WTC11 (cell line): ENCODE measurements at regions not wholly inside any gene's neighbourhood (a gene's known extent, or its start where the extent isn't known, plus 50 kb on each side); places are given as distances from the start of the nearest gene placed in this dataset.

Experiments used
- ATAC-seq: fragments of 200-7000 bp; cut with Tn5 transposase; 2 replicates; pipeline ENCODE4 v1.10.0; 2021; ENCODE audit warnings: mild to moderate bottlenecking, moderate library complexity
- CTCF ChIA-PET: fragments of 300-600 bp; sonication (Branson Sonifier 250); formaldehyde crosslinking; loops from one replicate; lab custom pipeline; 2021; ENCODE audit warnings: antibody characterized with exemption; lab: Charles Lee
- POLR2A ChIA-PET: fragments of 350-600 bp; sonication (Branson Sonifier 250); formaldehyde crosslinking; loops from one replicate; lab custom pipeline; 2021; ENCODE audit warnings: antibody characterized with exemption; lab: Charles Lee
- DNase-seq: peaks from one replicate; pipeline ENCODE4 v3.0.0; 2021; ENCODE audit warnings: low spot score
- H3K27ac Mint-ChIP-seq: 2 replicates; pipeline ENCODE4 v1.8.0; 2021; ENCODE audit warnings: mixed read lengths
- H3K27me3 Mint-ChIP-seq: 2 replicates; pipeline ENCODE4 v1.8.0; 2021; ENCODE audit warnings: low read depth, mild to moderate bottlenecking, moderate library complexity, mixed read lengths
- H3K36me3 Mint-ChIP-seq: 2 replicates; pipeline ENCODE4 v1.8.0; 2021; ENCODE audit warnings: mixed read lengths
- H3K4me1 Mint-ChIP-seq: 2 replicates; pipeline ENCODE4 v1.8.0; 2022; ENCODE audit warnings: mixed read lengths
- H3K4me3 Mint-ChIP-seq: 2 replicates; pipeline ENCODE4 v1.8.0; 2021; ENCODE audit warnings: mild to moderate bottlenecking, moderate library complexity, mixed read lengths
- H3K9me3 Mint-ChIP-seq: 2 replicates; pipeline ENCODE4 v1.8.0; 2021; ENCODE audit warnings: mixed read lengths
- ATF3 ChIP-seq: sonication (generic); formaldehyde crosslinking; conservative IDR thresholded peaks from 2 replicates; pipeline ENCODE4 v1.8.1; 2022; ENCODE audit warnings: mild to moderate bottlenecking, missing genetic modification reagents
- CDX4 ChIP-seq: fragments of 250-450 bp; sonication (Bioruptor Pico); IDR thresholded peaks from 2 replicates; pipeline ENCODE4 v1.9.0; 2021; ENCODE audit warnings: moderate library complexity, mild to moderate bottlenecking, inconsistent platforms, borderline replicate concordance
- E2F1 ChIP-seq: sonication (generic); formaldehyde crosslinking; IDR thresholded peaks from 2 replicates; pipeline ENCODE4 v1.8.0; 2022; ENCODE audit warnings: mild to moderate bottlenecking, missing genetic modification reagents
- ELF4 ChIP-seq: sonication (generic); formaldehyde crosslinking; IDR thresholded peaks from 2 replicates; pipeline ENCODE4 v1.8.1; 2022; ENCODE audit warnings: low read depth, mild to moderate bottlenecking, moderate library complexity, missing genetic modification reagents
- GABPB1 ChIP-seq: sonication (generic); formaldehyde crosslinking; IDR thresholded peaks from 2 replicates; pipeline ENCODE4 v1.8.1; 2023; ENCODE audit warnings: mild to moderate bottlenecking, missing genetic modification reagents
- KAT7 ChIP-seq: sonication (generic); formaldehyde crosslinking; IDR thresholded peaks from 2 replicates; pipeline ENCODE4 v1.8.1; 2023; ENCODE audit warnings: missing genetic modification reagents, mild to moderate bottlenecking, borderline replicate concordance
- NFATC4 ChIP-seq: fragments of 250-450 bp; sonication (Bioruptor Pico); IDR thresholded peaks from 2 replicates; pipeline ENCODE4 v1.9.0; 2021; ENCODE audit warnings: mild to moderate bottlenecking
- PRDM15 ChIP-seq: sonication (generic); formaldehyde crosslinking; IDR thresholded peaks from 2 replicates; pipeline ENCODE4 v1.8.0; 2022; ENCODE audit warnings: missing genetic modification reagents
- SOX15 ChIP-seq: fragments of 250-450 bp; sonication (Bioruptor Pico); IDR thresholded peaks from 2 replicates; pipeline ENCODE4 v1.9.0; 2021; ENCODE audit warnings: mild to moderate bottlenecking
- TP53 ChIP-seq: sonication (generic); formaldehyde crosslinking; IDR thresholded peaks from 2 replicates; pipeline ENCODE4 v1.8.1; 2023; ENCODE audit warnings: mild to moderate bottlenecking, missing genetic modification reagents
- USF2 ChIP-seq: sonication (generic); formaldehyde crosslinking; IDR thresholded peaks from 2 replicates; pipeline ENCODE4 v1.8.1; 2023; ENCODE audit warnings: mild to moderate bottlenecking, missing genetic modification reagents, moderate library complexity
- ZNF121 ChIP-seq: sonication (generic); formaldehyde crosslinking; IDR thresholded peaks from 2 replicates; pipeline ENCODE4 v1.8.0; 2023; ENCODE audit warnings: missing genetic modification reagents
- ZNF263 ChIP-seq: sonication (generic); formaldehyde crosslinking; IDR thresholded peaks from 2 replicates; pipeline ENCODE4 v1.8.1; 2022; ENCODE audit warnings: low read depth, mild to moderate bottlenecking, moderate library complexity, missing genetic modification reagents
- ZNF425 ChIP-seq: fragments of 250-450 bp; sonication (Bioruptor Pico); conservative IDR thresholded peaks from 2 replicates; pipeline ENCODE4 v1.9.0; 2021; ENCODE audit warnings: mild to moderate bottlenecking
- ZNF532 ChIP-seq: fragments of 250-450 bp; sonication (Bioruptor Pico); IDR thresholded peaks from 2 replicates; pipeline ENCODE4 v1.9.0; 2021; ENCODE audit warnings: mild to moderate bottlenecking, borderline replicate concordance

GRCh38 chr4:34826660-34827059 lies 1417.7 kb downstream of the ARAP2 start:
- DNase-seq (no peak), ATAC-seq (no peak)
- ChIA-PET CTCF (no interaction called here), POLR2A (no interaction called here)
- no peak for TF ChIP-seq CDX4
- no peak for TF ChIP-seq SOX15 (CRISPR knock-in tag)
- no peak for TF ChIP-seq ZNF121 (CRISPR knock-in tag)
- no peak for TF ChIP-seq ELF4 (CRISPR knock-in tag)
- no peak for TF ChIP-seq ZNF263 (CRISPR knock-in tag)
- TF ChIP-seq ATF3 = no peak
- TF ChIP-seq TP53 (CRISPR knock-in tag) = no peak
- TF ChIP-seq E2F1 (CRISPR knock-in tag) = no peak
- TF ChIP-seq ZNF425 (CRISPR knock-in tag) = no peak
- no peak for TF ChIP-seq KAT7 (CRISPR knock-in tag)
- no peak for TF ChIP-seq ZNF532 (CRISPR knock-in tag)
- TF ChIP-seq NFATC4 = no peak
- TF ChIP-seq GABPB1 (CRISPR knock-in tag) = no peak
- TF ChIP-seq PRDM15 = no peak
- no peak for TF ChIP-seq USF2 (CRISPR knock-in tag)
- Mint-ChIP-seq H3K9me3 (peaks cover 10% of the 10 kb centered on the region), H3K4me3 (no peak overlapping the region), H3K27ac (no peak overlapping the region), H3K36me3 (no peaks in the 10 kb centered on the region), H3K27me3 (no peaks in the 10 kb centered on the region), H3K4me1 (no peaks in the 10 kb centered on the region)
